K562 (cell line): ENCODE measurements at regions not wholly inside any gene's neighbourhood (a gene's known extent, or its start where the extent isn't known, plus 50 kb on each side); places are given as distances from the start of the nearest gene placed in this dataset.

Experiments used
- ATAC-seq: fragments of 200-7000 bp; cut with Tn5 transposase; 3 replicates; pipeline ENCODE4 v1.9.1; 2020; ENCODE audit warnings: moderate library complexity
- BruUV-seq: library from RNA; stranded (reverse); fragments of 400-500 nt; replicated peaks from 2 replicates; lab custom pipeline; 2021; lab: Mats Ljungman, UMichigan
- CTCF ChIA-PET: fragments of 300-600 bp; formaldehyde crosslinking; extraction: SDS; loops from one replicate; lab custom pipeline; 2021; ENCODE audit warnings: low intra/inter-chr PET ratio; lab: Yijun Ruan, JAX
- POLR2A ChIA-PET: fragments of 300-600, 350-650 bp; sonication (Branson Sonifier 250); formaldehyde crosslinking; extraction: SDS; loops from one replicate; lab custom pipeline; 2021; ENCODE audit warnings: antibody characterized with exemption, inconsistent platforms; lab: Yijun Ruan, JAX
- DNase-seq, 4 experiments: peaks; one replicate each; pipeline versions ENCODE4 v3.0.0 to v3.0.0-alpha.2; 2011 to 2018; ENCODE audit warnings: low spot score in 3 of 4, mixed read lengths in 3 of 4; ENCODE audit errors: extremely low read depth in 1 of 4
- FAIRE-seq: peaks from 2 replicates; lab custom pipeline; 2011; peaks lifted over from hg19 to GRCh38; lab: Jason Lieb, UNC
- H2AFZ ChIP-seq: 2 replicates; pipeline ENCODE4 v1.6.0; 2011; ENCODE audit warnings: low read depth, low read length, control low read depth, inconsistent platforms
- H3K27ac ChIP-seq: fragments of 200-600 bp; 3 replicates; pipeline ENCODE4 v1.8.0; 2011; ENCODE audit warnings: low read depth, mild to moderate bottlenecking, control low read depth, inconsistent platforms, low read length, moderate library complexity, mixed read lengths; ENCODE audit errors: extremely low read depth
- H3K27me3 ChIP-seq, 2 experiments: fragments of 300-600 bp in 1 of 2; 2 replicates in 1 of 2; 3 replicates in 1 of 2; pipeline versions ENCODE4 v1.6.0 to v1.8.0; 2011; ENCODE audit warnings: inconsistent platforms in 2 of 2, low read length in 2 of 2, mild to moderate bottlenecking in 1 of 2, mixed read lengths in 1 of 2, moderate library complexity in 1 of 2; ENCODE audit not compliant: control insufficient read depth in 2 of 2, insufficient read depth in 2 of 2
- H3K36me3 ChIP-seq: fragments of 300-600 bp; 3 replicates; pipeline ENCODE4 v1.8.0; 2011; ENCODE audit warnings: mild to moderate bottlenecking, low read length, inconsistent platforms; ENCODE audit not compliant: control insufficient read depth, insufficient read depth
- H3K4me1 ChIP-seq, 2 experiments: fragments of 200-600 bp in 1 of 2; replicated peaks in 1 of 2; 2 replicates in 1 of 2; 3 replicates in 1 of 2; pipeline versions ENCODE4 v1.5.1 to v1.8.0; 2011; ENCODE audit warnings: inconsistent platforms in 2 of 2, low read length in 2 of 2, mild to moderate bottlenecking in 1 of 2, mixed read lengths in 1 of 2, moderate library complexity in 1 of 2; ENCODE audit not compliant: control insufficient read depth in 2 of 2, insufficient read depth in 2 of 2
- H3K4me2 ChIP-seq: 2 replicates; pipeline ENCODE4 v1.6.1; 2011; ENCODE audit warnings: low read length, control low read depth, inconsistent platforms, mixed read lengths; ENCODE audit not compliant: insufficient read depth
- H3K4me3 ChIP-seq: fragments of 200-600 bp; sonication (generic), shearing (Covaris generic); 2 replicates; pipeline ENCODE4 v1.5.1; 2016; ENCODE audit warnings: control low read depth, inconsistent platforms
- H3K79me2 ChIP-seq: fragments of 200-600 bp; 3 replicates; pipeline ENCODE4 v1.8.0; 2011; ENCODE audit warnings: low read length, inconsistent platforms; ENCODE audit not compliant: control insufficient read depth, insufficient read depth
- H3K9ac ChIP-seq, 2 experiments: 2 replicates each; pipeline versions ENCODE4 v1.6.0 to v1.6.1; 2011; ENCODE audit warnings: low read depth in 2 of 2, low read length in 2 of 2, control low read depth in 1 of 2, inconsistent platforms in 1 of 2, mild to moderate bottlenecking in 1 of 2, mixed read lengths in 1 of 2; ENCODE audit not compliant: insufficient read depth in 1 of 2
- H3K9me1 ChIP-seq: one replicate; pipeline ENCODE4 v1.6.0; 2011; ENCODE audit warnings: inconsistent platforms, mild to moderate bottlenecking, low read length, moderate library complexity; ENCODE audit not compliant: control insufficient read depth, insufficient read depth
- H3K9me3 ChIP-seq: replicated peaks from 2 replicates; pipeline ENCODE4 v1.5.1; 2011; ENCODE audit warnings: low read depth, low read length, inconsistent platforms; ENCODE audit not compliant: control insufficient read depth, insufficient read depth
- H4K20me1 ChIP-seq: replicated peaks from 2 replicates; pipeline ENCODE4 v1.6.1; 2011; ENCODE audit warnings: low read length, inconsistent platforms, mixed read lengths; ENCODE audit not compliant: control insufficient read depth, insufficient read depth
- ARID2 ChIP-seq: fragments of 450-650 bp; IDR thresholded peaks from 2 replicates; pipeline ENCODE4 v1.6.1; 2017; ENCODE audit warnings: antibody characterized with exemption, mild to moderate bottlenecking
- DMBX1 ChIP-seq: fragments of 250-450 bp; sonication (Bioruptor Pico); IDR thresholded peaks from 2 replicates; pipeline ENCODE4 v1.8.0; 2022; ENCODE audit warnings: inconsistent platforms, mild to moderate bottlenecking, moderate library complexity, borderline replicate concordance
- HDAC2 ChIP-seq: fragments of 450-650 bp; IDR thresholded peaks from 2 replicates; pipeline ENCODE4 v1.6.1; 2016; ENCODE audit warnings: mild to moderate bottlenecking
- MAFG ChIP-seq: fragments of 450-650 bp; conservative IDR thresholded peaks from 2 replicates; pipeline ENCODE4 v1.6.1; 2016; ENCODE audit warnings: missing genetic modification characterization, missing compliant biosample characterization
- MCM5 ChIP-seq: fragments of 450-650 bp; IDR thresholded peaks from 2 replicates; pipeline ENCODE4 v1.6.1; 2016; ENCODE audit warnings: low read depth
- MCM7 ChIP-seq, 2 experiments: fragments of 450-650 bp; IDR thresholded peaks; 2 replicates each; pipeline ENCODE4 v1.6.1; 2016 to 2018
- MEF2D ChIP-seq: conservative IDR thresholded peaks from 2 replicates; pipeline ENCODE4 v1.6.1; 2016; ENCODE audit warnings: low read depth, missing genetic modification characterization, missing compliant biosample characterization
- PRMT5 ChIP-seq: sonication (generic); formaldehyde crosslinking; IDR thresholded peaks from 2 replicates; pipeline ENCODE4 v1.5.0; 2020; ENCODE audit warnings: missing genetic modification reagents
- RFX7 ChIP-seq: fragments of 250-450 bp; sonication (Bioruptor Pico); IDR thresholded peaks from 2 replicates; pipeline ENCODE4 v1.5.1; 2021; ENCODE audit warnings: mild to moderate bottlenecking
- RHOXF2B ChIP-seq: fragments of 250-450 bp; sonication (Bioruptor Pico); conservative IDR thresholded peaks from 2 replicates; pipeline ENCODE4 v1.5.1; 2021
- SRSF1 ChIP-seq: fragments of 200-400 bp; formaldehyde crosslinking; IDR thresholded peaks from 2 replicates; pipeline ENCODE4 v1.6.1; 2017; ENCODE audit warnings: mild to moderate bottlenecking, low read depth, low read length, moderate library complexity
- U2AF1 ChIP-seq: fragments of 200-400 bp; formaldehyde crosslinking; optimal IDR thresholded peaks from 2 replicates; pipeline ENCODE3; 2017; ENCODE audit warnings: mild to moderate bottlenecking, low read depth, low read length, moderate library complexity
- ZFX ChIP-seq: sonication (generic); formaldehyde crosslinking; IDR thresholded peaks from 2 replicates; pipeline ENCODE4 v1.8.0; 2022; ENCODE audit warnings: mild to moderate bottlenecking, missing genetic modification reagents, moderate library complexity
- ZNF224 ChIP-seq: sonication (generic); formaldehyde crosslinking; IDR thresholded peaks from 2 replicates; pipeline ENCODE4 v1.8.0; 2022; ENCODE audit warnings: mild to moderate bottlenecking, missing genetic modification reagents
- ZNF347 ChIP-seq: fragments of 450-650 bp; formaldehyde crosslinking; IDR thresholded peaks from 2 replicates; pipeline ENCODE4 v1.4.0; 2020; ENCODE audit warnings: low read depth, mild to moderate bottlenecking, moderate library complexity
- ZNF431 ChIP-seq: sonication (generic); formaldehyde crosslinking; IDR thresholded peaks from 2 replicates; pipeline ENCODE4 v1.8.0; 2022; ENCODE audit warnings: mild to moderate bottlenecking, missing genetic modification reagents
- ZNF778 ChIP-seq: fragments of 450-650 bp; formaldehyde crosslinking; IDR thresholded peaks from 2 replicates; pipeline ENCODE4 v1.4.0; 2020; ENCODE audit warnings: mild to moderate bottlenecking, moderate library complexity
- WGBS: fragments of 100-300 bp; shearing (Covaris generic); methylation state at CpG from one replicate; pipeline ENCODE4 v1.1.6; 2016; ENCODE audit warnings: low coverage, mixed read lengths; ENCODE audit not compliant: insufficient coverage; ENCODE audit errors: missing lambda C conversion rate; 5-methylcytosine and 5-hydroxymethylcytosine counted together
- in situ Hi-C: fragments of 300-500 bp; cut with MboI; formaldehyde crosslinking; loops from 4 replicates; pipeline ENCODE4 v1.15.0; 2018; ENCODE audit warnings: inconsistent platforms, mixed read lengths
- intact Hi-C: fragments of 100-400 bp; cut with micrococcal nuclease; formaldehyde crosslinking; loops from 2 replicates; pipeline ENCODE4 v1.14.2; 2022
- TF ChIP-seq, protein P1 (sequence below): sonication (generic); formaldehyde crosslinking; IDR thresholded peaks from 2 replicates; pipeline ENCODE4 v1.8.0; 2022; ENCODE audit warnings: mild to moderate bottlenecking, missing genetic modification reagents, borderline replicate concordance
- TF ChIP-seq, protein P2 (sequence below): fragments of 250-450 bp; sonication (Bioruptor Pico); IDR thresholded peaks from 2 replicates; pipeline ENCODE4 v1.4.0; 2020

DNA sequence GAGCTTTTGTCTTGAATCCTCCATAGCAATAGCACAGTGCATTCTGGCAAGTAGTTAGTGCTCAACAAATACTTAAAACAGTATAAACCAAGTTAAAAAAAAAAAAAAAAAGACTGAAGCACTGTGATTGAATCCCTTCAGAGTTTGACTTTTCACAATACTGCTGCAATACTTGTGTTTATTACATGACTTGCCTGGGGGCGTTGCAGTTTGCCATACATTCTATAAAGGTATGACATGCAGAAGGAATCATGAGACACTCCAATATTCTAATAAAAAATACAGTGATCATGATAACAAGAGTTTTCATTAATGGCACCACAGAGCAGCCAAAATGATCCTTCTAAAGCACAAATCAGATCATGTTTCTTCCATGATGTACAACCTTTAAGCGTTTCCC lies 205.0 kb upstream of the CDKN3 start (continued):
- TF ChIP-seq, protein P1, sequence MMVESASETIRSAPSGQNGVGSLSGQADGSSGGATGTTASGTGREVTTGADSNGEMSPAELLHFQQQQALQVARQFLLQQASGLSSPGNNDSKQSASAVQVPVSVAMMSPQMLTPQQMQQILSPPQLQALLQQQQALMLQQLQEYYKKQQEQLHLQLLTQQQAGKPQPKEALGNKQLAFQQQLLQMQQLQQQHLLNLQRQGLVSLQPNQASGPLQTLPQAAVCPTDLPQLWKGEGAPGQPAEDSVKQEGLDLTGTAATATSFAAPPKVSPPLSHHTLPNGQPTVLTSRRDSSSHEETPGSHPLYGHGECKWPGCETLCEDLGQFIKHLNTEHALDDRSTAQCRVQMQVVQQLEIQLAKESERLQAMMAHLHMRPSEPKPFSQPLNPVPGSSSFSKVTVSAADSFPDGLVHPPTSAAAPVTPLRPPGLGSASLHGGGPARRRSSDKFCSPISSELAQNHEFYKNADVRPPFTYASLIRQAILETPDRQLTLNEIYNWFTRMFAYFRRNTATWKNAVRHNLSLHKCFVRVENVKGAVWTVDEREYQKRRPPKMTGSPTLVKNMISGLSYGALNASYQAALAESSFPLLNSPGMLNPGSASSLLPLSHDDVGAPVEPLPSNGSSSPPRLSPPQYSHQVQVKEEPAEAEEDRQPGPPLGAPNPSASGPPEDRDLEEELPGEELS (CRISPR knock-in tag), result no peak
- no peak for TF ChIP-seq SRSF1

DNA sequence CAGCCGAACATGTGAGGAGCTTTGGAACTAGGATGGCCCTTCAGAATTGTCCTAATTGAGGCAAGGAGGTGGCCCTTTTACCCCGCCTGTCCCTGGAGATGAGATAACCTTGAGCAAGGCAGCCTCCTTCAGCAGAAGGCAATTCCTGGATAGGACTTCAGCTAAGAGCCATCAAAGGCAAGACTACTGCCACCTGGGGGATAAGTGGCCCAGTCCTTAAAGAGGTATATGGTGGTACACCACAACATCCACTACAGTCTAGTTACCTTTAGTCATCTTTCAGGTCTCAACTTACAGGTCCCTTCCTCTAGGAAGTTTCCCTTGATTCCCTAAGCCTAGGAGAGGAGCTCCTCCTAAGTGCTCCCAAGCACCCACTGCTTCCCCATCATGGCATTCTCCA lies 204.2 kb upstream of the CDKN3 start:
- no peak overlapping the region for H3K9ac ChIP-seq
- no peaks in the 10 kb centered on the region for H3K9me1 ChIP-seq
- ATAC-seq, result no peak
- no peak overlapping the region for H3K27ac ChIP-seq
- H2AFZ ChIP-seq, result no peak overlapping the region
- POLR2A ChIA-PET, result no interaction called here
- no peaks in the 10 kb centered on the region for H4K20me1 ChIP-seq
- no peaks in the 10 kb centered on the region for H3K79me2 ChIP-seq
- WGBS, result 0% methylated on average over 2 of the region's 2 CpGs
- no peak for DNase-seq
- H3K4me3 ChIP-seq, result no peak overlapping the region
- H3K27me3 ChIP-seq, result no peaks in the 10 kb centered on the region
- H3K4me2 ChIP-seq, result no peak overlapping the region
- in situ Hi-C loops, result no loop called here
- no peaks in the 10 kb centered on the region for H3K36me3 ChIP-seq
- FAIRE-seq, result no peak
- no peaks in the 10 kb centered on the region for H3K4me1 ChIP-seq
- CTCF ChIA-PET, result no interaction called here
- TF ChIP-seq ZFX (CRISPR knock-in tag), result no peak
- no peak for TF ChIP-seq MCM5
- TF ChIP-seq DMBX1 (CRISPR knock-in tag), result no peak
- no peak for TF ChIP-seq ZNF224 (CRISPR knock-in tag)
- no peak for TF ChIP-seq PRMT5 (CRISPR knock-in tag)
- TF ChIP-seq HDAC2, result no peak
- no peak for TF ChIP-seq U2AF1
- no peak for TF ChIP-seq ZNF778
- TF ChIP-seq ZNF347, result no peak
- TF ChIP-seq MAFG (tag), result no peak
- TF ChIP-seq, protein P1 (CRISPR knock-in tag), result no peak
- no peak for TF ChIP-seq RHOXF2B (CRISPR knock-in tag)
- TF ChIP-seq, protein P2, sequence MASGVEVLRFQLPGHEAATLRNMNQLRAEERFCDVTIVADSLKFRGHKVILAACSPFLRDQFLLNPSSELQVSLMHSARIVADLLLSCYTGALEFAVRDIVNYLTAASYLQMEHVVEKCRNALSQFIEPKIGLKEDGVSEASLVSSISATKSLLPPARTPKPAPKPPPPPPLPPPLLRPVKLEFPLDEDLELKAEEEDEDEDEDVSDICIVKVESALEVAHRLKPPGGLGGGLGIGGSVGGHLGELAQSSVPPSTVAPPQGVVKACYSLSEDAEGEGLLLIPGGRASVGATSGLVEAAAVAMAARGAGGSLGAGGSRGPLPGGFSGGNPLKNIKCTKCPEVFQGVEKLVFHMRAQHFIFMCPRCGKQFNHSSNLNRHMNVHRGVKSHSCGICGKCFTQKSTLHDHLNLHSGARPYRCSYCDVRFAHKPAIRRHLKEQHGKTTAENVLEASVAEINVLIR, result no peak
- no peak for TF ChIP-seq ARID2
- TF ChIP-seq MCM7 (IDR thresholded peaks at IDR 0.05), result no peak
- TF ChIP-seq ZNF431 (CRISPR knock-in tag), result no peak
- no peak for TF ChIP-seq MEF2D (tag)
- TF ChIP-seq RFX7 (CRISPR knock-in tag), result no peak
- TF ChIP-seq, all 486 proteins: peak for 0
- intact Hi-C loops, result no loop called here
- BruUV-seq, result no TSS peak
- no peaks in the 10 kb centered on the region for H3K9me3 ChIP-seq
